ENCODE measurements at regions not wholly inside any gene's neighbourhood (a gene's known extent, or its start where the extent isn't known, plus 50 kb on each side); places are given as distances from the start of the nearest gene placed in this dataset.

DNA sequence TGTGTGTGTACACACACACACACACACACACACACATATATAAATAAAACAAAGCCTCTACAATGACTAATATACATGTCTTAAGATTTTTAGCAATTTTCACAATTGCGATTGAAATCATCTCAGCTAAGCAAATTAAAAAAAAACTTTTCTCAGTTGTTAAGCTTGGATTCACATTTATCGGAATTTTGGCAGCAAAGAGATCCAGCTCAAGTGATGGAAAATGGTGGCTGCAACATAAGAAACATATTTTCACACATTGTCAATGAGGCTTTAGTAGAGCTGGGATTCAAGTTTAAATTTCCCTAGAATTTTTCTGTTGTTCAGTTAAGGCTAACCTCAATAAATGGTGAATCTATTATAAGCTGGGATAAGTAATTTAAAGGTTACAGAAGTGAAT is 768.6 kb upstream of the SORCS1 start:
- DNase-seq = no peak

DNA sequence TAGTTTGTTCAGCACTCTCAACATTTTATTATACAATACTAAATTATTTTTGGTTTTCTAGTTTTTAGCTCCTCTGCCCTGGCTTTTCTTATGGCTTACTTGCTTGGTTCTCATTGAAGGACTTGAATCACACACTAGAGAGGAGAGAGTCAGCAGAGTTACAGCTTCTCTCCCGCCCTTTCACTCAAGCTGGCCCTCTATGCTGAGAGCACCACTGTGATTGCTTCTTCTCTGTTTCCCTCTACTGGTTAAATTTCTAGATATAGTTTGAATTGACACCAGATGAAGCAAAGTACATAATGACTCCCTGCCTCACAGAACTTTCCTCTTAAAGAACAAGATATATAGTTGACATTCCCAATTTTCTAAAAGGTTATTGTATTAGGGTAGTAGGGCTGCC is 767.3 kb upstream of the SORCS1 start:
- DNase-seq = no peak

DNA sequence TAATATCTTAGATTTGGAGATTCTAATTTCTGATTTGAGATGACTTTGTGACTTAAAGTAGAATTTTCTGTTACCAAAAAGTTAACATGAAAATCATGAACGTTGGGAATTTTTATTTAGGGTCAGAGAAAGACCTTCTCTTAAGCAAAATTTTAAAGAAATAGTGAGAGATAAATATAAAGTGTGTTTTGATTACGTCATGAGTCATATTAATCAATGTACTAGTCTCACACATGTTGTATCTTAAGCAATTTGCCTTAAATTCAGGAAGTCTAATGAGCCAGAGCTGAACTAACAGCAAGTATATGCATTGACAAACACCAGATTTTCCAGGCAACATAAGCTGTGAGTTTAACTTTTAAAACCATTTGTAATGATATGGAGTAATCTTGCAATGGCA is 765.5 kb upstream of the SORCS1 start:
- no peak for DNase-seq

DNA sequence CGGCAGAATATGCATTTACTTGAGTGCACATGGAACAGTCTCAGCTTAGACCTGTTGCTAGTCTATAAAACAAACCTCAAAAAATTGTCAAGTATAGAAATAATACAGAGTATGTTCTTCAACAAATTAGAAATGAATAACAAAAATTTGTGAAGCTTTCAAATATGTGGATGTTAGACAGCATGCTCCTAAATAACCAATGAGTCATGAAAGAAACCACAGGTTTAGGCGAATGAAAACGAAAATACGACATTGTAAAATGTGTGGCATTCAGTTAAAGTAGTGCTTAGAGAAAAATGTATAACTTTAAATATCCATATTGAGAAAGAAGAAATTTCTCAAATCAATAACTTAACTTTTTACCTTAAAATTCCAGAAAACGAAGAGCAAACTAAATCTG is 760.0 kb upstream of the SORCS1 start:
- no peak for DNase-seq

DNA sequence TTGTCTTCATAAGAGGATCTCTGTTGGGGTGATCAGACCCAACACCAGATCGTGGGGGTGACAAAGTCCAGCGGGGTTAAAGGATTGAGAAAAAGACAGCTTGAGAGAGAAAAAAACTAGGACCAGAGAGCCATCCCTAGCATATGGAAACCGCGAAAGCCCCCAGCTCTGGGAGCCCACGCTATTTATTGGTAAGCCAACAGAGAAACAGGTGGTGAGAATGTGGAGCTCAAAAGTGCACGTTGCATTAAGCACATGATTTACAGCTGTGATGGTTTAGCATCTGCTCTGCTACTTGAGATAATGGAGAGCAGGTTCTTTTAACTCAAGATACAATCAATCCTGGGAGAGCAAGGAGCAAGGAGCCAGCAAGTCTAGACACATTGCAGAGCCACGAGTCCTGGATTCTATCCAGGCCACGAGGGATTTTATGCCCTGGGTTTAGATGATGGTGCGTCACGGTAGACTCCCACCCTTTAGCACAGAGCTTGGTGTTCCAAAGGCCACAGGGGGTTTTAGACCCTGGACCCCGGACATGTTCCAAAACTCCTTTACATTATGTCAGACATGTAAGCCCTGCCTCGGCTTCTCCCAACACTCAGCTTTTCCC is 755.2 kb upstream of the SORCS1 start:
- DNase-seq = peak; percentile 1

DNA sequence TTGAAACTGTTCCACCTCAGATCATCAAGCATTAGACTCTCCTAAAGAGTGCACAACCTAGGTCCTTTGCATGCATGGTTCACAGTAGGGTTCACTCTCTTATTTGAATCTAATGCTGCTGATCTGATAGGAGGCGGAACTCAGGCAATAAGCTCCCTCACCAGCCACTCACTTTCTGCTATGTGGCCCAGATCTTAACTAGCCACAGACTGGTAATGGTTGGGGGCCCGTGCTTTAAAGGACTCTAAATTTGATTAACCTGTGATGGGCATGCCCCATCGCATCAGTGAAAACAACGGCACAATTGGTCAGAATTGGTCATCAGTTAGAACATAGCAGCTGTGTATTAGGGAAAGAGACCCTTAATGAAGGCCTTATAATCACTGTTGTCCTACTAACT is 753.7 kb upstream of the SORCS1 start:
- no peak for DNase-seq

DNA sequence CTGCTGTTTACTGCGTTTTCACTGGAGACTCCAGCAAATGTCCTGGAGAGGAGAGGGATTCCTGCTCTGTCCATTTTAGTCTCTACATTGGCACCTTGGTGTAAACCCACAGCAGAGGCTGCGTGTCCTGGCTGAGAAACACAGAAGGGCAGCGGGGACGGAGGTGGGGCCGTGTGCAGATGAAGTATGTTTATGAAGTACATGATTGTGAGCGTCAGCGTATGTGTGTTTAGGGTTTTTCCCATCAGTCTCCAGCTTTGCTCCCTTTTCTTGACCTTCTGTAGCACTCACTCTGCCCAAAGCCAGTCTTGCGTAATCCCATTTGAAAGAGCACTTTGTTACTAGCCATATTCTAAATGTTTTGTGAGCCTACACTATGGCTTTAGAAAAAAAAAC is 750.7 kb upstream of the SORCS1 start:
- DNase-seq = no peak

DNA sequence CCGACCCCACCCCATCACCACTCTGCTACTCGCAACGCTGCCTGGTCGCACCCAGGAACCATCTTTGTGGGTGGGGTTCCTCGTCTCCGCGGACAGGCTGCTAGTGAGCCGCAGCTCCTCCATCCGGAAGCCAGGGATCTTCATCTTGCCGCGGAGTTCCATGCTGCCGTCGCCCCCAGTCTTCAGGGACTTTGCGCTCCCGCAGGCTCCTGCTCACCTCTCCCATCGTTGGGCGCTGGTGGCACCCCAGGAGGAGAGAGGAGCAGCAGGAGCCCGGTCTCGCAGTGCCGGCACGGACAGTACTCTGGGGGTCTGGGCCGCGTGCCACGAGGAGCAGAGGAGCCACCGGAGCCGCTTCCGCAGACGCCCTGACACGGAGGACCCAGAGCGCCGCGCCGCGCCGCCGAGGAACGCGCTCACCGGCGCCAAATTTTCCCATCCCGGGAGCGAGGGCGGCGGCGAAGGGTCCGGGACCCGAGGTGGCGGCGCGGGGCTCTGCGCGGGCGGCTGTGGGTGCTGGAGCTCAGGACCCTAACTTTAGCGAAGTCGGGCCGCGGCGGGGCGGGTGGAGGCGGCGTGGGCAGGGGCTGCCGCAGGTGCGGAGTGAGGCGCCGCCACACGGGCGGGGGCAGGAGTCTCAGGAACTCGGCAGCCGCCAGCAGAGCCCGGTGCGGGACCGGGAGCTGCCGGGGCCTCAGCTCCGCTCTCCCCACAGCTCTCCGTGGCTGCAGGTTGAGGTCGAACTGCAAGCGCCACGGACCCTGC is 750.1 kb upstream of the SORCS1 start:
- peak; percentile 53 for DNase-seq

DNA sequence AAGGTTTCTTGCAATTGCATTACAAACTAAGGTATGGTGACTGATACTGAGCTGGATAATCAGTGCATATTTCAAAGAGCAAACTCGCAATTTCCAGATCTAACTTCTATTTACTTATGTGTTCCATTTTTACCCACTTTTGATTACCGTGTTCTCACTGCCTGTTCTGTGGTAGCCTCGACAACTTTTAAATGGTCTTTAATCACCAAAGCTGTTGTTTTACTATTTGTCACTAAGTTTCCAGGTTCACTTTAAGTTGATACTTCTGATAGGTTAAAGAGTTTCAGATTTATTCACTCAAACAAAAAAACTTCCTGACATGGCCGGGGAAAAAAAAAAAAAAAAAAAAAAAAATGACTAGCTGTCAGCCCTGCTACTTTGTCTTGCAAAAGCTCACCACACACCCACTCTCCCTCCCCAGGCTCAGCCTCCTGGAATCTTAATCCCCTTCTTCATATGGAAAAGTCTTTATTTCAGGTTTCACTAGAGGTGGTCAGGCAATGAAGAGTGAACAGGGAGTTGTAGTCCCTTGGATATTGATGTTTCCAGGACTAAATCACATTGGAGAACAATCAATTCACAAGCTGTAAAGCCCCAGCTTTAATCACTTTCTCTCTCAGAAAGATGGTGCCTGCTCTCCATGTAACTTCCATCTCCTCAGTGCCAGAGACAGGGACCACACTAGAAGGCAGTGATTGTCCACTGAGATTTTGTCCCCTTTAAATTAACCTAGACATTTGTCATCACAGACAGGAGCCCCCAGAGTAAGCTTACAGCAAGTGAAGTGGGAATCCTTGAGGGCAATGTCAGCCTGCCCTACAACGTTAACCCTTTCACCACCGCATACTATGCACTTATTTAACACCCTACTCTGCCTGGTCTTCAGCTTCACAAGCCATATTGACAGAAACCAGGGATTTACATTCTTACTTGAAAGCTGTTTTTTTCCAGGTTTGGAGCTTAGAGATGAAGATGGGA is 749.1 kb upstream of the SORCS1 start:
- no peak for DNase-seq

DNA sequence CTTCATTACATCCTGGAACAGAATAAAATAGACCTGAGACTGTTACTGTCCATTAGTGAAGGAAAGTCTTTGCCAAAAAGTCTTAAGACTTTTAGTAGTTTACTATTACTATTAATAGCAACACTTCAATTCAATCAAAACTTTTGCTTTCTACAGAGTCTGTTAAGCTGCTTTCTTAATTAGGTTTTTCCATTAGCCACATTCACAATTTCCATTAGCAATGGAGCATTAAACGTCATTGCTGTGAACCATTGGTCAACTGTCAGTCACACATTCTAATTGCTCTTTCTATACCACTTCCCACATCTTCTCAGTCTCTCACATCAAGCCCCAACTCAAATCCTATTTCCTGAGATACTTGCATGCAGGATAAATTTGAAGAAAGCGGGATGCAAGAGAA is 736.6 kb upstream of the SORCS1 start:
- no peak for DNase-seq

DNA sequence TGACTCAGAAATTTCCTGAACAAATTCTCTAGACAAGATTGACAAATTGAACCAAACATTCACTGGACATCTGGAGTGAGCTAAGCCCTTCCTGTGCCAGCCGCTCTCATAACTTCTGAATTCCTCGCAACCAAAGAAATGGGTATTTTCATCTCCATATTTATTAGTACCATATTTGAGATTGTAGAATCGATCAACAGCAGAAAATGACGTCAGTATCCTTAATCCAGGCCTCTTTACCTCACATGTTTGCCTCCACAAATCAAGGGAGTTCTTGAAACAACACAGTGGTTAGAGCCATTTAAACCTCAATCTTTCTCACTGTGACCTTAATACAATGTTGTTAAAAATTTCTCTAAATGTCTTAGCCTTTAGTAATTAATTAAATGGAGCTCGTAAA is 735.6 kb upstream of the SORCS1 start:
- no peak for DNase-seq

DNA sequence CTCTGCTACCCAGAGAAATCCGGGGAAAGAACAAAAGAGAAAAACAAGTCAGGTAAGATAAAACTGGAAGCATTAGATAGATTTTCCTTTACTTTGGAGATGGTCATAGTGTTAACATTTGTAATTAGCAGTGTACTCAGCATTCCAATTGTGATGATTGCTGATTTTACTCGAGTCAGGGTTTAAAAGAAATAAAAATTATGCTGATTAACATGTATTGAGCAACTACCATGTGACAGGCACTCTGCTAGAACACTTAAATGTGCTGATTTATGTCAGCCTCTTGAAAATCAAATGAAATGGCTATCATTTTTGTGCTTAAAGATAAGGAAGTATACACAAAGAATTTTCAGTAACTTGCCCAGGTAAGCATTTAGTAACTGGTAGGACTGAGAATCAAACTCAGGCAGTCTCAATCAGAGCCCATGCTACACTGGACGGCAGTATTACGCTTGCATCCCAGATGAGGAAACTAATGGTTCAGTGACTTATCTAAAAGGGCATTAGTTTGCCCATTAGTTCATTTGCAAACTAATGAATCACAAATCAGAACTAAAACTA is 735.1 kb upstream of the SORCS1 start:
- DNase-seq = no peak

DNA sequence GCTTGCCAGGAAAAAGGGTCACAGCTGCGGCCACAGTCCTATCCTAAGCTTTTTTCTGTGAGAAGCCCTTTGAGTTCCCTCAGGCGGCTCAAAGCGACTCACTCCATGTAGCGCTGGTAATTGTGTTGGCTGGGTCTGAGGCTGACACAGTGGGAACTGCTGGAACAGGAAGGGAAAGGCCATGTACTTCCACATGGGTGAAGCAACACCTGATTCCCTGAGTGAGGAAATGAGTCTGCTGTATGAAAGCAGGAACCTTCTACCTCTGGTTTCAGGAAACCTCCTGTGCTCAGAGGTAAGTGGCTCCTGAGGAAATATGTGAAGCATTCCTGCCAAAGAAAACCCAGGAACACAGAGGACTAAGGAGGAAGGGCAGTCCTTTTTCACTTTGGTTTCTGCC is 734.6 kb upstream of the SORCS1 start:
- no peak for DNase-seq

DNA sequence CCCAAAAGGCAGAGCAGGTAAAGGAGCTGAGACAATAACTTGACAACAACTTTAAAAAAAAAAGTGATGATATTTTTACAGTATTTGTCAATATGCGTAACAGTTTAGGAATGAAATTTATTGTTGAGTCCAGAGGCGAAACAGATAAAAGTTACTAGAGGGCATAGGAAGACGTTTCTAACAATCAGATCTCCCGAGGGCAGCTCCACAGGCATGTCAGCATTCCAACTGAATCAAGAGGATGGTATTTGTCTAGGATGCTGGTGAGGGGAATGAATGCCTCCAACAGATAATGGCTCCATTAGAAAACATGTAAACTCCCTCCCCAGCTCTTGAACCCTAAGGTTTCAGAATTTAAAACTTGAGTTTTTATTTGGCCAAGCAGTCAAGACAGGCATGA is 733.9 kb upstream of the SORCS1 start:
- no peak for DNase-seq

DNA sequence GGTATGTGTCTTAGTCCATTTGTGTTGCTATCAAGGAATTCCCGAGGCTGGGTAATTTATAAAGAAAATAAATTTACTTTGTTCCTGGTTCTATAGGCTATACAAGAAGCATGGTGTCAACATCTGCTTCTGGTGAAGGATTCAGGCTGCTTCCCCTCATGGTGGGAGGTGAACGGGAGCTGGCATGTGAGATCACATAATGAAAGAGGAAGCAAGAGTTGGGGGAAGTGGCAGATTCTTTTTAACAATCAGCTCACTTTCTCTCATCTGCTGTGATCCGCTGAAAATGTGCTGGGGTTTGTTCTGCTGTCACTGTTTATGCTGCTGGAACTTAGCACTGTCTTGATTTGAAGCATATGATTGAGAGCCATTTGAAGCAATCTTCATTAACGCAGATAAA is 730.0 kb upstream of the SORCS1 start:
- DNase-seq = no peak

DNA sequence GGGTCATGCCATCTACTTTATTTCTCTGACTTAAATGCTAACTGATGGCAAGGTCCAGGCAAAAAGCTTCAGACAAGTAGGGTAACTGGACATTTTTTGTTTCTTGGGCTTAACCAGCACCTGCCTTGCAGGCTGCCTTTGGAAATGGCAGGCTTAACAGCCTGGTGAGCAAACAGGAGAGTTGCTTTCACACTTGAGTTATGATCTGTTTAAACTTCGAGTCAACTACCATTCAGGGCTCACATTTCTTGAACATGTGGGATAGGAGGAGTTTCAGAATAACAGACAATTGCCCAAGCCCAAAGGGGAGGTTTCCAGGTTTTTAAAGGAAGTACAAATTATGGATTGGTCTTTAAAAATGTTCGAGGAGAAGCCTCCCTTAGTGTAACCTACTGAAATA is 724.6 kb upstream of the SORCS1 start:
- DNase-seq = peak; percentile 21

DNA sequence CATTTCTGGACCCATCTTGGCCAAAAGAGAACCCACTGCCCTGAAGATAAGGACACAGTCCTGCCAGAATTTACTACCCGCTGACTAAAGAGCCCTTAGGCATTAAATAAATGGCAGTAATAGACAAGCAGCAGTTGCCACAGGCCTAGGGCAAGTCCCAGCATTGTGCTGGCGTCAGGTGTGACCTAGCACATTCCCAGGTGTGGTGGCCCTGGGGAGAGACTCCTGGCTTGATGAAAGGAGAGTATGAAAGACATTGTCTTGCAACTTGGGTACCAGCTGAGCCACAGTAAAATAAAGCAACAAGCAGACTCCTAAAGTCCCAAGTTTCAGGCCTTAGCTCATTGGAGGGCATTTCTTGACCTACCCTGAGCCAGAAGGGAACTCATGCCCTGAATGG is 715.7 kb upstream of the SORCS1 start:
- DNase-seq = peak; percentile 1

DNA sequence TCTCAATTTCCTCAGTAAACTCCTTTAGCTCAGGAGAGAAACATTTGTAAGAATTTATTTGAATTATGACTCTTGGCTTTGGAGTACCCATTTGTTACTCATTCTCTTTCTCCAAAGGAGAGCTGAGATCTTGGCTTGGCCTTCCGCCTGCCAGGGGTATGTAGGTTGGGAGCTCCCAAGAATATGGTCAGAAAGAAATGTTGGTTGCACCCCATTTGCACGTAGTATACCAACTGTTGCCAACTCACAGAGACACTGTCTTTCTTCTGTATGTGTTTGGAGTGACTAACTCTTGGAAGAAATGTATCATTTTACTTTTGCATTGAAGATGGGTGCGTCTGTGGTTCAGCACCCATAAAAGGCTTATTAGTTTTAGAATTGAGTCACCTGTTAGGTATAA is 708.5 kb upstream of the SORCS1 start:
- no peak for DNase-seq

DNA sequence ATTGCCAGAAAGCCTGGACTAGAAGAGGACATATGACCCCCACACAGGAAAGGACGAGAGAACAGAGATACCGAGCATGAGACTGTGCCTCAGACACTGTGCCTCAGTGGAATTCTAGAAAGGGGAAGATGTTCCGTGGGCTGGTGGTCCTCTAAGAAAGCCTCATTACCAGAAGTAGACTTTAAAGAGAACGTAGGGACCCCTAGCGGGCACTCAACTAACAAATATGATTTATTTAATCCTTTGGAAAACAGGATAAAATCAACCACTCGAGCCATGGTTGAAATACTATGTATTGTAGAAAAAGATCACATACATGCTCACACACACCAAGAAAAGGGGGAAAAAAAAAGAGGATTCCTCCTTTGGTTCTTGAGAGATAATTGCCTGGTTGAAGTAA is 701.2 kb upstream of the SORCS1 start:
- no peak for DNase-seq

DNA sequence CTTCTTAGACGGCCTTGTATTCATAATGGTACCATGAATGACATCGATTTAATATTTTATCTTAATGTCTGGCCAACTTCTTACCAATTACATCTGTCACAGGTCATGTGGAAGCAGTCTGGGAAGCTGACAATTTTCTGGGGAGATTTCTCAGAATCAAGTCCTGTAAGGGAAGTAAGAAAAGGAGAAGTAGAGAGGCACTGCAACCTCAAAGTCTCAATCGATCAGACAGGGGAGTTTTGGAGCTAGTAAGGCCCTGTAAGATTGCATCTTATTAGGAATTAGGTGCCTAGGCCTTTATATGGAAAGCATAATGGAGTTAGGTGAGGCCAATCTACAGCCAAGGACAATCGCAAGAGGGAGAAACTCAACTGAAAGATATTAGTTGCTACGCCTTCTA is 694.6 kb upstream of the SORCS1 start:
- DNase-seq = no peak

DNA sequence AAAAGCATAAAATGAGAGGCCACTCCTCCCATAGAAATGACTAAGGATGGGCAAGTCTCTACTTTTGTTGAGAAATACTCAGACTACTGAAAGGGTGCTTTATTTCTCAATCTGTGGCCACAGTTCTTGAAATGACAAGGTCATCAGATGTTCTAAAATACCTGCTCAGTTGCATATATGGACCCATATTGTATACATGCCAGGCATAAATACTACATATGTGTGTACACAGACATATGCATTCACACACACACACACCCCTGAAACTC is 691.5 kb upstream of the SORCS1 start:
- no peak for DNase-seq

DNA sequence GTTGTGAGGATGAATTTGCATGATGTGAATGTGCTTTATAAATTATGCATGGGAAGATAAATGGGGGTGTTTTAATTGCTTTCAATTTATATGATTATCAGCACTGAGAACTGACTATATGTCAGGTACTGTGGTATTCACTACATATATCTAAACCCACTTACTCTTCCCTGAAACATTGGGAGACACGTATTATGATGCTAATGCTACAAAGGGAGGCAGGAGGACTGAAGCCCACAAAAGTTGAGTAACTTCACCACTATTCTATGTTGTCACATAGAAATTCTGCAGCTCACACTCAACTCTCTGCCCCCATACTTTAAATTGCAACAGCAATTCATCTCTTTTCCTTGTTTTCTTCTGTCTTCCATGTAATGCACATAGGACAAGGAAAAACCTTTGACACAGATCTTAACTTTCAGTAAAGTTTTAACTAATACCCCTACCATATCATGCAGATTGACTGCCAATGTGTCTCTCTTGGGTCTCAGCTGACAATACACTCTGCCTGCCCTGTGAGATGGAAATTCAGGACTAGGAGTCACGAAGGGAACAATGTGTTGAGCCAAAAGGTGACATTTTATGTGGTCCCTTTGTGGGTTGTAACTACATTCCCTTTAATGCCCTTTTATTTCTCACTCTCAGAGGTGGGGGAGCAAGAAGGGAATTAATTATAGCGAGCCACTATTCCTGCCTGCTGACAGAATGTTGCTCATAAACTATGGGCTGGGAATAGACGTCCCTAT is 691.0 kb upstream of the SORCS1 start:
- no peak for DNase-seq

DNA sequence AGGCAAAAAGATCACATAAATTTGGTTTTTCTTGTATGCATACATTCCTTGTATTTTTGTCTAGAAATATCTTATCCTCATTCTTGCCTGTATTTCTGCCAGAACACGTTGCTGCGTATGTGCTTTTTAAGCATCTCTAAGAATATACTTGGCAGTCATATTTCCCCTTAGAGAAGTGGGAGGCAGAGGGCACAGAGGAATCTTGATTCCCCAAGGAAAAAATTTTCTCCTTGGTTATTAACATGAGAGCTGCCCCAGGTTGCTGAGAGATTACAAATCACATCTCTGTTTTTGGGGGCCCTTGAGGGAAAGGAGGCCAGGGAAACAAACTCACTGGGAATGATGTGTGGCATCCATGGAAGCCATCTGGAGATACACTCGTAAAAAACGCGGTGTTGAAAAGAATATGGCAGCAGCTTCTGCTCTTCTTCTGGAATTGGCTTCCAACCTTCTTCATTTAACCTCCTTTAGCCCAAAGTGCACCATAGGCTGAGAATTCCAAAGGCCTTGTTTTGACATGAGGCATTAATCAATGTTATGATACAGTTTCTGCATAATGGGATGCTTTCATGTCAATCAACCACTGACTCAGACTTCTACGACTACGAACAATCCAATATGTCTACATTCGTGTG is 684.3 kb upstream of the SORCS1 start:
- DNase-seq = no peak

Data from NCI-H69 (cell line).